Astrocyte (in vitro differentiated cells and primary cell): ENCODE measurements at regions not wholly inside any gene's neighbourhood (a gene's known extent, or its start where the extent isn't known, plus 50 kb on each side); places are given as distances from the start of the nearest gene placed in this dataset.
"Not testable (repeated sequence)": the region's sequence is repeated elsewhere in the genome, so short reads cannot be mapped to it uniquely, and the experiment has no call there.

ENCODE experiments used
- DNase-seq: peaks from one replicate; pipeline ENCODE4 v3.0.0-alpha.2; 2010; ENCODE audit warnings: low read depth
- FAIRE-seq: peaks from 2 replicates; lab custom pipeline; 2011; peaks lifted over from hg19 to GRCh38; lab: Jason Lieb, UNC
- H2AFZ ChIP-seq: 2 replicates; pipeline ENCODE4 v1.6.0; 2012; ENCODE audit warnings: low read depth, low read length, inconsistent platforms
- H3K27ac ChIP-seq: 2 replicates; pipeline ENCODE4 v1.5.1; 2011; ENCODE audit warnings: low read depth, low read length, inconsistent platforms
- H3K27me3 ChIP-seq: 2 replicates; pipeline ENCODE4 v1.6.0; 2011; ENCODE audit warnings: low read length, inconsistent platforms; ENCODE audit not compliant: insufficient read depth
- H3K36me3 ChIP-seq: 2 replicates; pipeline ENCODE4 v1.5.1; 2011; ENCODE audit warnings: low read length, inconsistent platforms; ENCODE audit not compliant: insufficient read depth
- H3K4me1 ChIP-seq: 2 replicates; pipeline ENCODE4 v1.5.1; 2011; ENCODE audit warnings: low read length, inconsistent platforms; ENCODE audit not compliant: insufficient read depth
- H3K4me2 ChIP-seq: 2 replicates; pipeline ENCODE4 v1.6.0; 2012; ENCODE audit warnings: low read length, inconsistent platforms
- H3K4me3 ChIP-seq: 2 replicates; pipeline ENCODE4 v1.5.1; 2011; ENCODE audit warnings: low read depth, mild to moderate bottlenecking, low read length, inconsistent platforms; ENCODE audit not compliant: insufficient read depth
- H3K79me2 ChIP-seq: 2 replicates; pipeline ENCODE4 v1.6.0; 2012; ENCODE audit warnings: mild to moderate bottlenecking, low read length, inconsistent platforms; ENCODE audit not compliant: insufficient read depth
- H3K9ac ChIP-seq: 2 replicates; pipeline ENCODE4 v1.6.0; 2012; ENCODE audit warnings: mild to moderate bottlenecking, low read length, inconsistent platforms
- H3K9me3 ChIP-seq: 2 replicates; pipeline ENCODE4 v1.5.1; 2012; ENCODE audit warnings: low read depth, mild to moderate bottlenecking, low read length, inconsistent platforms; ENCODE audit not compliant: insufficient read depth
- H4K20me1 ChIP-seq: 2 replicates; pipeline ENCODE4 v1.6.0; 2012; ENCODE audit warnings: low read length, inconsistent platforms; ENCODE audit not compliant: insufficient read depth
- H3K27ac Mint-ChIP-seq: one replicate; pipeline ENCODE4 v1.8.0; 2021; ENCODE audit warnings: mild to moderate bottlenecking, mixed read lengths; ENCODE audit not compliant: unreplicated experiment
- H3K27me3 Mint-ChIP-seq: one replicate; pipeline ENCODE4 v1.8.0; 2021; ENCODE audit warnings: low read depth, mixed read lengths; ENCODE audit not compliant: unreplicated experiment
- H3K36me3 Mint-ChIP-seq: one replicate; pipeline ENCODE4 v1.8.0; 2021; ENCODE audit warnings: low read depth, mixed read lengths; ENCODE audit not compliant: unreplicated experiment
- H3K4me1 Mint-ChIP-seq: one replicate; pipeline ENCODE4 v1.8.0; 2021; ENCODE audit warnings: low read depth, mixed read lengths; ENCODE audit not compliant: unreplicated experiment
- H3K4me3 Mint-ChIP-seq: one replicate; pipeline ENCODE4 v1.8.0; 2021; ENCODE audit warnings: mild to moderate bottlenecking, moderate library complexity, mixed read lengths; ENCODE audit not compliant: unreplicated experiment
- H3K9me3 Mint-ChIP-seq: one replicate; pipeline ENCODE4 v1.8.0; 2021; ENCODE audit warnings: mild to moderate bottlenecking, mixed read lengths; ENCODE audit not compliant: unreplicated experiment
- EZH2 ChIP-seq: IDR thresholded peaks from 2 replicates; pipeline ENCODE4 v1.6.1; 2012; ENCODE audit warnings: mild to moderate bottlenecking, low read length, inconsistent platforms; ENCODE audit not compliant: insufficient read depth
- TF ChIP-seq, protein P1 (sequence below): IDR thresholded peaks from 2 replicates; pipeline ENCODE4 v1.5.1; 2011; ENCODE audit warnings: low read depth, mild to moderate bottlenecking, inconsistent platforms, low read length, moderate library complexity; ENCODE audit not compliant: insufficient read depth

GRCh38 chr10:26939290-26939961 is 78.7 kb upstream of the ABI1 start:
- Histone ChIP-seq H2AFZ (no peak overlapping the region), H3K79me2 (no peaks in the 10 kb centered on the region), H3K4me1 (no peaks in the 10 kb centered on the region), H3K4me2 (no peak overlapping the region), H3K9ac (no peak overlapping the region), H3K9me3 (no peaks in the 10 kb centered on the region), H3K27me3 (no peaks in the 10 kb centered on the region), H4K20me1 (no peaks in the 10 kb centered on the region), H3K4me3 (no peak overlapping the region), H3K36me3 (no peaks in the 10 kb centered on the region), H3K27ac (no peak overlapping the region)
- H3K4me1 Mint-ChIP-seq = no peaks in the 10 kb centered on the region
- H3K27ac Mint-ChIP-seq = no peak overlapping the region
- no peak overlapping the region for H3K4me3 Mint-ChIP-seq
- FAIRE-seq = no peak
- peaks cover 2% of the 10 kb centered on the region for H3K9me3 Mint-ChIP-seq
- TF ChIP-seq, protein P1, sequence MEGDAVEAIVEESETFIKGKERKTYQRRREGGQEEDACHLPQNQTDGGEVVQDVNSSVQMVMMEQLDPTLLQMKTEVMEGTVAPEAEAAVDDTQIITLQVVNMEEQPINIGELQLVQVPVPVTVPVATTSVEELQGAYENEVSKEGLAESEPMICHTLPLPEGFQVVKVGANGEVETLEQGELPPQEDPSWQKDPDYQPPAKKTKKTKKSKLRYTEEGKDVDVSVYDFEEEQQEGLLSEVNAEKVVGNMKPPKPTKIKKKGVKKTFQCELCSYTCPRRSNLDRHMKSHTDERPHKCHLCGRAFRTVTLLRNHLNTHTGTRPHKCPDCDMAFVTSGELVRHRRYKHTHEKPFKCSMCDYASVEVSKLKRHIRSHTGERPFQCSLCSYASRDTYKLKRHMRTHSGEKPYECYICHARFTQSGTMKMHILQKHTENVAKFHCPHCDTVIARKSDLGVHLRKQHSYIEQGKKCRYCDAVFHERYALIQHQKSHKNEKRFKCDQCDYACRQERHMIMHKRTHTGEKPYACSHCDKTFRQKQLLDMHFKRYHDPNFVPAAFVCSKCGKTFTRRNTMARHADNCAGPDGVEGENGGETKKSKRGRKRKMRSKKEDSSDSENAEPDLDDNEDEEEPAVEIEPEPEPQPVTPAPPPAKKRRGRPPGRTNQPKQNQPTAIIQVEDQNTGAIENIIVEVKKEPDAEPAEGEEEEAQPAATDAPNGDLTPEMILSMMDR = no peak
- no peak for TF ChIP-seq EZH2
- DNase-seq = no peak
- H3K36me3 Mint-ChIP-seq = no peaks in the 10 kb centered on the region
- peaks cover 18% of the 10 kb centered on the region for H3K27me3 Mint-ChIP-seq

GRCh38 chr10:26938578-26938977 is 77.8 kb upstream of the ABI1 start:
- TF ChIP-seq, protein P1 = no peak
- no peak for TF ChIP-seq EZH2
- Histone ChIP-seq H3K4me1 (no peaks in the 10 kb centered on the region), H3K36me3 (no peaks in the 10 kb centered on the region), H3K27me3 (no peaks in the 10 kb centered on the region), H3K79me2 (no peaks in the 10 kb centered on the region), H4K20me1 (no peaks in the 10 kb centered on the region), H2AFZ (no peak overlapping the region), H3K9me3 (no peaks in the 10 kb centered on the region), H3K4me3 (no peak overlapping the region), H3K9ac (no peak overlapping the region), H3K27ac (no peak overlapping the region), H3K4me2 (no peak overlapping the region)
- Mint-ChIP-seq H3K36me3 (no peaks in the 10 kb centered on the region), H3K27ac (no peak overlapping the region), H3K27me3 (peaks cover 18% of the 10 kb centered on the region), H3K4me1 (no peaks in the 10 kb centered on the region), H3K9me3 (peaks cover 2% of the 10 kb centered on the region), H3K4me3 (no peak overlapping the region)
- no peak for DNase-seq
- FAIRE-seq = no peak

DNA sequence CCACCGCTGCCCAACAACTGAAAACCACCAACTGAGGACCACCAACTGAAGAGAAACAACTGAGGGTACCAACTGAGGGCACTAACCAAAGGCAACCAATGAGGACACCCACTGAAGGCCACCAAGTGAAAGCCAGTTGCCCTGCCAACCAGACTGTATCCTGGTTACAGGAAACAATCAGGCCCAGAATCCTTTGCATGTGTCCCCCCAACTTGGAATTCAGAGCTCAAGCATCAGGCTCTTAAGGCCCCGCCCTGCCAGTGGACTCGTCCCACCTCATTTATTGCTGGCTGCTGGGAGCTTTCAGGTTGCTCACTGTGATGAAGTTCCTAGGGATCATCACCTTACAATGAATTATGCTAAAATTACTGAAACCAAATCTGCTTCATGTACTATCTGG is 76.6 kb upstream of the ABI1 start:
- Histone ChIP-seq H2AFZ (no peak overlapping the region), H3K36me3 (no peaks in the 10 kb centered on the region), H3K27ac (no peak overlapping the region), H3K27me3 (no peaks in the 10 kb centered on the region), H4K20me1 (no peaks in the 10 kb centered on the region), H3K79me2 (no peaks in the 10 kb centered on the region), H3K4me2 (no peak overlapping the region), H3K9me3 (no peaks in the 10 kb centered on the region), H3K4me1 (no peaks in the 10 kb centered on the region), H3K4me3 (no peak overlapping the region), H3K9ac (no peak overlapping the region)
- no peak for DNase-seq
- H3K27me3 Mint-ChIP-seq = peaks cover 14% of the 10 kb centered on the region
- no peaks in the 10 kb centered on the region for H3K36me3 Mint-ChIP-seq
- H3K9me3 Mint-ChIP-seq = peaks cover 2% of the 10 kb centered on the region
- FAIRE-seq = no peak
- no peak overlapping the region for H3K27ac Mint-ChIP-seq
- no peak for TF ChIP-seq EZH2
- TF ChIP-seq, protein P1 = no peak
- H3K4me3 Mint-ChIP-seq = no peak overlapping the region
- no peaks in the 10 kb centered on the region for H3K4me1 Mint-ChIP-seq

DNA sequence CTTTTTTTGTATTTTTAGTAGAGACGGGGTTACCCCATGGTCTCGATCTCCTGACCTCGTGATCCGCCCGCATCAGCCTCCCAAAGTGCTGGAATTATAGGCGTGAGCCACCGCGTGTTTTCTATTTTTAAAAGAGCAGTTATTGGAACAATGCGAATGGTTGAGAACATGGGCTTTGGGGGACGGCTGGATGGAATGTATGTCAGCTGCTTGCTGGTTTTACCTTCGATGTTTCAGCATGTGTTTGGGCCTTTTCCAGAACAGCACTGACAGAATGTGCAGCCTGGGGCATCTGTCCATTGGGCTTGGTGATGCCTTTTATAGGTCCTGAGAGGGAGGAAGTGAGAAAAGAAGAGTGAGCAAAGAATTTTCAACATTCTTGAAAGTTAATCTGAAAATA is 73.4 kb upstream of the ABI1 start:
- not testable (repeated sequence) for DNase-seq, H3K4me1 Mint-ChIP-seq, H4K20me1 ChIP-seq, H3K79me2 ChIP-seq, H3K27ac Mint-ChIP-seq, H3K4me1 ChIP-seq, H3K27ac ChIP-seq, FAIRE-seq, H3K9me3 ChIP-seq, H2AFZ ChIP-seq, H3K4me3 ChIP-seq, H3K4me3 Mint-ChIP-seq, H3K36me3 ChIP-seq, H3K4me2 ChIP-seq, H3K36me3 Mint-ChIP-seq, H3K9ac ChIP-seq, H3K9me3 Mint-ChIP-seq, H3K27me3 Mint-ChIP-seq, H3K27me3 ChIP-seq
